ENCODE measurements at regions not wholly inside any gene's neighbourhood (a gene's known extent, or its start where the extent isn't known, plus 50 kb on each side); places are given as distances from the start of the nearest gene placed in this dataset.

DNA sequence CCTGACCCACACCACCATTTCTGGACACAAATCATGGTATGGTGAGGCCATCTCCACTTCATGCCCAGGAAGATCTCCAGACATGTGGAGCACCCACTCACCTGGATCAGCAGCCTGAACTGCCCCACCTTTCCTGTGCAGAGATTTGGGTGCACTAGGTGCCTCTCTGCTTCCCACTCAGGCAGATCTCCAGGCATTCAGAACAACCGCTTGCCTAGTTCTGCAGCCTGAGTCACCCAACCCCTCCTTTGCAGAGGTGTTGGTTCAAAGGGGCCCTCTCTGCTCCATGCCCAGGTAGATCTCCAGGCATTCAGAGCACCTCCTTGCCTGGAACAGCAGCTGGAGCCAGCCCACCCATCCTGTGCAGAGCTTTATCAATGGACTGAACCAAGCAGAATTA is 620.8 kb downstream of the LRRIQ3 start:
- TF ChIP-seq POLR2A (IDR thresholded peaks at IDR 0.05; ENCODE audit: low read depth, low read length) (no peak), TAF1 (IDR thresholded peaks at IDR 0.05; ENCODE audit: low read depth, low read length) (no peak), POLR2AphosphoS5 (IDR thresholded peaks at IDR 0.05; ENCODE audit: low read depth, low read length) (no peak), PAX5 (IDR thresholded peaks at IDR 0.05; ENCODE audit: insufficient read depth, low read length, severe bottlenecking) (no peak), POU2F2 (IDR thresholded peaks at IDR 0.05; ENCODE audit: low read depth, low read length) (no peak), SPI1 (IDR thresholded peaks at IDR 0.05; ENCODE audit: low read depth, low read length) (no peak)
